HS-5 (cell line): ENCODE measurements at regions not wholly inside any gene's neighbourhood (a gene's known extent, or its start where the extent isn't known, plus 50 kb on each side); places are given as distances from the start of the nearest gene placed in this dataset.
"Not testable (repeated sequence)": the region's sequence is repeated elsewhere in the genome, so short reads cannot be mapped to it uniquely, and the experiment has no call there.

Experiments used
- DNase-seq: peaks from one replicate; pipeline ENCODE4 v3.0.0-alpha.2; 2012; ENCODE audit warnings: low read depth

DNA sequence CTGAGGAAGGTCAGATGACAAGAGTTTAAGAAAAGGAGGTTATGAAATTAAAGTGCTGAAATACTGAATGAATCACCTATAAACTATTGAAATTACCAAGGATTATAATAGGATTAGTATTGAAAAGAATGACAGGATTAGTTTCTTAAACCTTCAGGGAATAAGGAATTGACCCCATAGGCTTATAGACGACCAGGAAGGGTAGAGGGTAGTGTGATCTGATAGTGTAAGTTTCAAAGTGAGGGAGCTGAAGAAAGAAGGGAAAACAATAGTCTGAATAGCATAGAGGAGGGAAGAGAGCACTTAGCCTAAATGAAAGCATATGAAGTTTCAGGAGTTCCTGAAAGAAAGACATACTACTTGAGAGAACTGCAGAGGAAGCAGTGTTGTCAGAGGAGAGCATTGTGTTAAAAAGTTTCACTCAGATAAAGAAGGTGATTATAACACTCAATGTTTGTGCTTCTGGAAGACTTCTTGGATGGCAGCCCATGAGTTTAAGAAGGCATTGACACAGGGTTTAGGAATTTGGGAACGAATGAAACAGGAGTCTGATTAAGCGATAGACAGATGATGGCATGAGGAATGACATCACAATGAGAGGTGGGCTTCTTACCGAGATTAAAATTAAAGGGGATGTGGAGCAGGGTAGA lies 557.9 kb upstream of the GRAMD2B start:
- DNase-seq = peak; percentile 26

GRCh38 chr5:125868036-125868435 lies 555.2 kb upstream of the GRAMD2B start:
- DNase-seq = no peak

DNA sequence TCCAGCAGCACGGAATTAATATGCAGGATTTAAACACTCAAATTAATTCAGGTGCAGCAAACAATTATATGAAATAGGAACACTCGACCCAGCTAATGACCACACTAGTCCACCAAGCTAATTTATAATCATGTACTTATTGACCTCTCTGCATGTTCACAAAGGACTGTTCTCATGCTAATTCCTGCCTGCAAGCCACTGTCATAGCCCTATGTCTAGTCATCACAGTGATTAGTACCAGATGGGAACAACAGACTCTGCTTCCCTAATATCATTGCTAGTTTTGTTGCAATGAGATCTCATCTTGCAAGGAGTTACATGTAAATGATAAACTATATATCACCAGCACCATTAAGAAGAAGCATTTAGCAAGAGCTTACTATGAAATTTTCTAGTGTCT lies 553.0 kb upstream of the GRAMD2B start:
- DNase-seq = peak; percentile 16

- no peak for DNase-seq
Measured at GRCh38 chr5:125874057-125874456, 549.2 kb upstream of the GRAMD2B start.

DNA sequence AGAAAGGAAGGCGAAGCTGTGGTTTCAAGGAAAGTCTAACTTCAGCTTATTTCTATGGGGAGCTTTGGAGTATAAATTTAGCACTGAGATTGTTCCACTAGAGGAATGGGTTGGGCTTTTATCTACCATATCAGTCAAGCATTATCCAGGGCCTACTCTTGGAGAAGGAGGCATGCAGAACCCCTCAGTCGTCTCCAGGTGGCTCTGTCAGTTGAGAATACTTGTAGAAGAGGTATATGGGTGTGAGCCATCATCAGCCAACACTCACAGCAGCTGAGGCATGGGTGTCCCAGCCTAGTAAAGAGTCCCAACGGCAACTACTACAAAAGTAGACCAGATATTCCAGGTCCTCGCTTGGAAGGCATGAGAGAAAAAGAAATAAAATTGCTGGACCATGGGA lies 548.5 kb upstream of the GRAMD2B start:
- DNase-seq = no peak

DNA sequence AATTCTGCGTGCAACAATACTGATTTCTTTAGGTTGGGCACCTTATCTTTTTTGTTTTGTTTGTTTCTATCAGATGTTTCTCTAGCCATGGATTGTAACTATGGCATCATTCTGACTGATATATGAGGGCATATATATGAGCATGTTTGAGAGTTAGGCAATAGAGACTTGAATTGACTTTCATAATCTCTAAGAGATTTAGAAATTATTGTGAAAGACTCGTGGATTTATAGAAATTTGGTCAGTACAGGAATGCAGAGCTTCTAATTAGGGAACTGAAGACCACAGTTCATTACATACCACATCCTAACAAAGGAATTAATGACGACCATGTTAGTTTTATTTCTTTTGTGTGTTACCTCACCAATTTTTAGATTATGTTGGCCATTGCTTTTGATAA lies 546.0 kb upstream of the GRAMD2B start:
- no peak for DNase-seq

- DNase-seq = no peak
Measured at GRCh38 chr5:125882061-125882460, 541.1 kb upstream of the GRAMD2B start.

DNA sequence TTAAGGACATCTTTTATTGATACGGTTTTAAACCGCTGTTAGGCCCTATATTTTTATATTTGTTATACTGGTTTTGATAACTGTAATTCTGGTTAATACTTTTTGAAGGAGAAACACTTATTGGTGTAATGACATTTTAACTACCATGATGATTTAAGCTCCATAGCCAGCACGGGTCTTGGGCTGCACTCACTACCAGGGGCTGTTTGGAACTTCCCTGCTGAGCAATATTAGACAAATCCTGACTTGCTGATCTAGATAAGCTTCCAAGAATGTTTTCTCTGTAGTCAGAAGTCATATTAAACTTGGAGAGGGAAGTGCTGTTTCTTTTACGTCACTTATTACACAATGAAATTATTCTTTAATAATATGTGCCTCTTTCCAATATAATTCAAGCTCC lies 540.0 kb upstream of the GRAMD2B start:
- DNase-seq = no peak

GRCh38 chr5:125888358-125888757 lies 534.9 kb upstream of the GRAMD2B start:
- no peak for DNase-seq

DNA sequence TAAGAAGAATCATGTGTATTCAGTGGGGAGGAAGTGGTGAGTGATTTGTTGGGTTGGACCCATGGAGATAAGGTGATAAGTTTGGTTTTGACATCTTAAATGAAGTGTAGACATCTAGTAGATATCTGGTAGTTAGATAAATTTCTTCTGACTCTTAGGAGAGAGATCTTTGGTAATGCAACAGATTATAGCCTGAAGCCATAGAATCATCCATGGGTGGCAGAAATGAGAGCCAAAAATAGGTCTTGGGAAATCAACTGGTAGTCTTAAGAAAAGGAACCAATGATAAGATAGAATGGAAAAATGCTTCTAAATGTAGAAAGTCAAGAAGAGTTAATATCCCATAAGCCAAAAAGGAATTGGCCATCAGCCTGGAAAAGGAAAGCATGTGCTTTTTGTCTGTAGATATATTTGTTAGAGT lies 532.7 kb upstream of the GRAMD2B start:
- no peak for DNase-seq

GRCh38 chr5:125891061-125891725 lies 532.0 kb upstream of the GRAMD2B start:
- DNase-seq = no peak

DNA sequence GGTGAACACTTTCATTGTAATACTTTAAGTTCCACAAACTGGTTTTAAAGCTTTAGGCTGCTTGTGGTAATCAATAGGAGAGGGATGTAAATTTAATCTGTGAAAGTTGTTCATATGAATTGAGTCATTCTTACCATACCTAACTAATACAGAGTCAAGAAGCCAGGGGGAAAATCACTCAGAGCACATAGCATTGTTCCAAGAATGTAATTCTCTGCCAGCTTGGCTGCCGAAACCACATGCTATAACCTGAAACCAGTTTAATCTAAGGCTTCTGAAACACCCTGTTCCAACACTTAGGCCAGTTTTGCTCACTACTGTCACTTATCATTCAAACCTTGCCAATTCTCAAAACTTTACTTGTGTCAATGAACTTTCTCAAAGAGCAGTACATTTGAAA lies 528.8 kb upstream of the GRAMD2B start:
- no peak for DNase-seq

GRCh38 chr5:125896368-125896767 lies 526.8 kb upstream of the GRAMD2B start:
- no peak for DNase-seq

GRCh38 chr5:125897089-125897488 lies 526.1 kb upstream of the GRAMD2B start:
- no peak for DNase-seq

GRCh38 chr5:125898851-125899405 lies 524.3 kb upstream of the GRAMD2B start:
- no peak for DNase-seq

DNA sequence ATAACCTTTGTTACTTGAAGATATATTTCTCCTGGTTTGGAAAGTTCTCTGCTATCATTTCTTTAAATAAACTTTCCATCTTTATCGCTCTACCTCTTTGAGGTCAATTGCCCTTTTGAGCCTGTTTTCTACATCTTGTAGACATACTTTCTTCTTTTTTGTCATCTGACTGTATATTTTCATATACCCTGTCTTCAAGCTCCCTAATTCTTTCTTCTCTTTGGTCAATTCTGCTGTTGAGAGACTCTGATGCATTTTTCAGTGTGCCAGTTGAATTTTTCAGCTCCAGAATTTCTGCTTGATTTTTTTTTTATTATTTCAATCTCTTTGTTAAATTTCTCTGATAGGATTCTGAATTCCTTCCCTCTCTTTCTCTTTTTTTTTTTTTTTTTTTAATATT lies 511.2 kb upstream of the GRAMD2B start:
- DNase-seq = no peak

DNA sequence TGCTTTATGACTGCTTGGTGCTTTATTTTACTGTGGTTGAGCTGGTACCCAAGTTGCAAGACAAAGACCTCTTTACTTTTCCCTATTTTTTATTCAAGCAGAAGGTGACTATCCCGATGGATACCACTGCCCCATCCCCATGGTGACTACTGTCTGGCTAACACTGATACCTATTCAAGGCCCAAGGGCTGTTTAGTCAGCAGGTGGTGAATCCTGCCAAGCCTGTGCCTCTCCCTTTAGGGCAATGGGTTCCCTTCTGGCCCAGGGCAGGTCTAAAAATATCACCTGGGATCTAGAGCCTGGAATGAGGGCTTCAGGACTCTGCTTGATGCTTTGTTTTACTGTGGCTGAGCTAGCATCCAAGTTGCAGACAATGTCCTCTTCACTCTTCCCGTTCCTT lies 510.0 kb upstream of the GRAMD2B start:
- no peak for DNase-seq

DNA sequence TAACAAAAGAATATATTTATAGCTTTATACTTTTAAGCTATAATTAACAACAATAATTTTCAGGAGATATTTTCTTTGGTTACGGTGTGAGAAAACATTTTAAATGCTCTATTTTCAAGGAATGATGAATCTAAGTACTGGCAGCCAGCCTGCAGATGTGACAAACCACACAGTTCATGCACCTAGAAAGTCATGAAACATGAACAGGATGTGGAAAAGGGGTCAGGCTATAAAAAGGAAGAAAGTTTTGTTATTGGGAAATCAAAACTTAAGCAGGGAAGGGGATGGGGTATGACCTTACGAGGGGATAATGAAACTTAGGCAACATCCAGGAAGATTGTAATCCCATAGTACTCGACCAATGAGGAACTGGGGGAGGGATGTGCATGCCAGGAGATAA lies 508.7 kb upstream of the GRAMD2B start:
- DNase-seq = no peak

GRCh38 chr5:125923958-125924357 lies 499.3 kb upstream of the GRAMD2B start:
- not testable (repeated sequence) for DNase-seq

- DNase-seq = no peak
Measured at GRCh38 chr5:125926172-125926571, 497.0 kb upstream of the GRAMD2B start.

DNA sequence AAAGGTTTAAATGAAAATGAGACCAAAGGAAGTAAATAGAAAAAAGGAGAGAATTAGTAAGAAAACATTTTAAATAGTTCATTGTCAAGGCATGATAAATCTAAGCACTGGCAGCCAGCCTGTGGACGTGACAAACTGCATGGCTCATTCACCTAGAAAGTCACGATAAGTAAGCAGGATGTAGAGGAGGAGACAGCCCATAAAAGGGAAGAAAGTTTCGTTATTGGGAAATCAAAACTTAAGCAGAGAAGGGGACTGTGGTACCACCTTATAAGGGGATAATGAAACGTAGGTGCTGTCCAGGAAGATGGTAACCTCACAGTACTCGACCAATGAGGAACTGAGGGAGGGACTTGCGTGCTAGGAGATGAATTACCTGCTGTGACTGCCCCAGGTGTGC lies 494.5 kb upstream of the GRAMD2B start:
- no peak for DNase-seq

DNA sequence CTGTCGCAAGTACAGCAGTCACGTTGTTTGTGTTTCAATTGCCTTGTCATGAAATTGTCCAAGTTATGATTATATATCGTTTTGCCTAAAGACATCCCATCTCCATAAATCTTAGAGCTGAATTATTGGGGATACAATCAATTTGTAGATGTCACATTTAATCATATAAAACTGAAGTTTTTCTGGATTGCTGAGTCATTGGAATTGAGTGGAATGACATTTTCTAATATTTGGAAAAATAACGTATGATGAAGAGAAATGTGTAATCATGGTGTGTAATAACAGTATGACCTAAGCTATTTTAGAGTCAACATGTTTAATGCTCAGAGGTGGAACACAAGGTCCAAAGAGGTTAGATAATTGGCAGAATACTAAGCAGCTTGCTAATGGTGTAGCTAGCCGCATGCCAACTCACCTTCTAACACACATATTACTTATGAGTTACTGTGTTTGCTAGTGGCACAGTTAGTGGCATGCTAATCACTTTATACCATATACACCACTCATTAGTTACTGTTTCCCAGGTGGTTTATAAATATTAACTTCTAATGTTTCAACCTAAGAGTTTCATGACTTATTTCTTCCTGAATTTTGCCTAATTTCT lies 473.1 kb upstream of the GRAMD2B start:
- DNase-seq = no peak

DNA sequence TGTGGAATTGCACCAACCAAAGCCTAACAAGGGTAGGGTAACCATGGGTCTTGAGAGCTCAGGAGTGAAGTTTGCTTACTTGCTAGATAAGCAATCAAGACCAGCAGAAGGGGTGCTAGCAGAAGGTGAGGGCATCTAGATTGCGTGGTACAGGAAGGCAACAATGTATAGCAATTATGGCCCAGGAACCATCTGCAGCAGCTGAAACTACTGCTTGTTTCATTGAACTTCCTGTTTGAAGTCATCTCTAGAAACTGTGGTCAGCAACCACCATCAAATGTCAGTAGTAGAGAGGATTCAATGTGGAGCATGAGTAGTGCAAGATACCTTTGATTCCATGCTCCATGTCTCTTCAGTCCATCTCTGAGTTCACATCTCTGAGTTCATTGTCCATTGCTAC lies 462.1 kb upstream of the GRAMD2B start:
- no peak for DNase-seq
